T-helper 1 cell (primary cell): ENCODE measurements at regions not wholly inside any gene's neighbourhood (a gene's known extent, or its start where the extent isn't known, plus 50 kb on each side); places are given as distances from the start of the nearest gene placed in this dataset.
"Not testable (repeated sequence)": the region's sequence is repeated elsewhere in the genome, so short reads cannot be mapped to it uniquely, and the experiment has no call there.

Source experiments
- DNase-seq, 5 donors: peaks; one replicate each; pipeline ENCODE4 v3.0.0-alpha.2; 2012 to 2020

DNA sequence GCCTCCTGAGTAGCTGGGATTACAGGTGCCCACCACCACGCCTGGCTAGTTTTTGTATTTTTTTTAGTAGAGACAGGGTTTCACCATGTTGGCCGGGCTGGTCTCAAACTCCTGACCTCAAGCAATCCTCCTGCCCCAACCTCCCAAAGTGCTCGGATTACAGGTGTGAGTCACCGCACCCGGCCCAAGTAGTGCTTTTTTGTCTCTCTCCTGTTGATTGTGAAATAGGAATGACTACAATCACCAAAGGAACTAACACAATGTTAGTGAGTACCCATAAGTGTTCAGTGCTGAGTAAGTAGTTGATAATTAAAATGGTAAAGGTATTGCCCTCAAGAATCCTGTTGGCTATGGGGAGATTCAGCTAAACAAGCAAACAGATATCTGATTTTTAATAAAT lies 294.1 kb upstream of the LYZL1 start:
- DNase-seq: not testable (repeated sequence)

DNA sequence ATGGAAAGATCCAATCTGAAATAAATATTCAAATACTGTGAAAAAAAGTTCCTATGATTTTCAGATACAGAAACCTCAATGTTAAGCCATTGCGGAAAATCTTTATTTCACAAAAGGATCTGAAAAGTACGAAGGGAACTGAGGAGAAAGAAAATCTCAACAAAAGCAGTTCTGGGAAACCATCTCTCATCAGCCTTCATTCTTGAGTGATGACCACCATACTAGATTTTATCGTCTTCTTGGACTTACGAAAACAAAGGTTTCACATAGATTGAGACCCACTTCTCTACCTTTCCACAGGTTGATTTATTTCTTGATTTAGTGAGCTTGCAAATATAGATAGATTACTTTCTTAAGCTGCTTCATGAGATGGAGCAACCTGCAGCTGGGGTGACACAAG lies 293.4 kb upstream of the LYZL1 start:
- DNase-seq: no peak

DNA sequence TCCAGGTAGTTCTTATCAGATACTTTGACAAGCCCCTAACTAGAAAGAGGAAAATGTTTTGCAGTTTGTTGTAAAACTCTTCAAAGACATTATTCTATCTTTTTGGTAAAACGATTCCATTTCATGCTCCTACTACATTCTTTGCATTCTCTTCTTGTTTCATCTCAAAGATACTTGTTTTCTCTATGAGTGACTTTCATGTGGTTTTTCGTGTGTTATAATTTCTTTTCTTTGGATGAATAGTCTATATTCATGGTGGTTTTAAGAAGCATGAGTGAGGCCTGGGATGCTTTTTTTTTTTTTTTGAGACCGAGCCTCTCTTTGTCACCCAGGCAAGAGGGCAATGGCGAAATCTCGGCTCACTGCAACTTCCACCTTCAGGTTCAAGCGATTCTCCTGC lies 292.5 kb upstream of the LYZL1 start:
- no peak for DNase-seq

DNA sequence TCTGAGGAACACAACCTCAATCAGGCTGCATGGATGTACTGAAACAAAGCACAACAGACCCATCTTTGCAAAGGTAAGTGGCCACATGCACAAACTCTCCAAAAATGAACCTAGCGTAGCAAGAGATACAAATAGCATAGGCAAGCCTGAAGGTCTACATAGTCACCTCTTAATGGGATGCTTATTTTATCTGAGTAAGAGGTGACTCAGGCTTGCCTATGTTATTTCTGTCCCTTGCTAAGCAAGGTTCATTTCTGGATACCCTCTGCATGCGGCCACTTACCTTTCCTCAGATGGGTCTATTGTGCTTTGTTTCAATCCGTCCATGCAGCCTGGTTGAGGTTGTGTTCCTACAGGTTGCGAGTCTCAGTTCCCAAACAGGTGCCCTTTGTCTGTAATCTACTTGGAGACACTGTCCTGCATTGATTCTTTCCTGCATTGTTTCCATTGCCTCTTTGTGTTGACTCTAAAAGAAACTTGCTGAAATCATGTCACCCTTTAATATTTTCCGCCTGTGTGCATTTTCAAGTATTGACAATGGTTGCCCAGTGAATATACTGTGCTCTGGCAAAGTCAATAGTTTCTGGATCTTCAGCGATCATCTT lies 291.8 kb upstream of the LYZL1 start:
- DNase-seq: no peak

DNA sequence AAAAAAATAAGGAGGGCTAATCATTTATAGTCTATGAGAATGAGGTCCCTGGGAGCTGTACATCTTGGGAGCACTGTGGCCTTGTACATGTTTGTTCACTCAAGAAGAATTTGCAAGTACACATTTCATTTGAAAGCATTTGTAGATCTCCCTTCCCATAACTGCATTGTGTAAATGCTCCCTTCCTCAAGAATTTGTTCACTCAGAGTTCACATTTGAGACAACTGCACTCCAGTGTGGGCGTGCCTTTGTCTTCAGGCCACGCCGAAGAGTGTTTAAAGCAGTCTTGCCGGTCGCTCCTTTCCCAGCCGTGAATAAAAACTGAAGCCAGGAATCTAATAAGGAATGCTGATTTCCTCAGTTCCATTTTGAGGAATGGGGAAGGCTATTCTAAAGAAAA lies 291.1 kb upstream of the LYZL1 start:
- no peak for DNase-seq

DNA sequence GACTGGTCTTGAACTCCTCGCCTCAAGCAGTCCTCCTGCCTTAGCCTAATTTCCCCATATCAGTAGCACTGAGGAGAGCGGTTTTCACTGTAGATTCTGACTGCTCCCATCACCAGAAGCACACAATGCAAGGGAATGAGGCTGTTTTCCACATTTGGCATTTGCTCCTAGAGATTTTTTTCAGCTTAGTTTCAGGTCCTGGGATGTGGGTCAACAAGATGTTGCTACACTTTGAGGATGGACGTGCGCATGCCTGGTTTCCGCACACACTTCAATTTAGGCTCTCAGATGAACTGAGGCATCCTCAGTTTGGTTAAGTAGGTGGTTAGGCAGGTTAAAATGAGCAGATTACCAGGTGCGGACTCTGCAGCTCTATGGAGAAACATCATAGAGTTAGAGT lies 287.1 kb upstream of the LYZL1 start:
- no peak for DNase-seq

DNA sequence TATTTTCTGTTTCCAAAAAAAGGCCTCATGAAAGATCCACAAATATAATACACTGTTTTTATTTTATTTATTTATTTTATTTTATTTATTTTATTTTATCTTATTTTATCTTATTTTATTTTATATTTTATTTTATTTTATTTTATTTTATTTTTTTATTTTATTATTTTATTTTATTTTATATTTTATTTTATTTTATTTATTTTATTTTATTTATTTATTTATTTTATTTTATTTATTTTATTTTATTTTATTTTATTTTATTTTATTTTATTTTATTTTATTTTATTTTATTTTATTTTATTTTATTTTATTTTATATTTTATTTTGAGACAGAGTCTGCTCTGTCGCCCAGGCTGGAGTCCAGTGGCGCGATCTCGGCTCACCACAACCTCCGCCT lies 285.9 kb upstream of the LYZL1 start:
- DNase-seq: not testable (repeated sequence)

DNA sequence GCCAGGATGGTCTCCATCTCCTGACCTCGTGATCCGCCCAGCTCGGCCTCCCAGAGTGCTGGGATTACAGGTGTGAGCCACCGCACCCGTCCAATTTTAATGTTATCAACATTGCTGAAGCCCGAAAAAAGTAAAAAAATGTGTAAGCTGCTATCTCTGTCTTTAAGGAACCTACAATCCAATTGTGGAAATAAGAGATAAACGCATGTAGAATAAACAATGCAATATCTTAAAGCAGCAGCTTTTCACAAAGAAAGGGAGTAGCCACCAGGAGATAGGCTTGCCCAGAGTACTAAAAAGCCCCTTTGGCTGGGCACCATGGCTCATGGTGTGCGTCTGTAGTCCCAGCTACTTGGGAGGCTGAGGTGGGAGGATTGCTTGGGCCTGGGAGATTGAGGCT lies 282.9 kb upstream of the LYZL1 start:
- DNase-seq: no peak

DNA sequence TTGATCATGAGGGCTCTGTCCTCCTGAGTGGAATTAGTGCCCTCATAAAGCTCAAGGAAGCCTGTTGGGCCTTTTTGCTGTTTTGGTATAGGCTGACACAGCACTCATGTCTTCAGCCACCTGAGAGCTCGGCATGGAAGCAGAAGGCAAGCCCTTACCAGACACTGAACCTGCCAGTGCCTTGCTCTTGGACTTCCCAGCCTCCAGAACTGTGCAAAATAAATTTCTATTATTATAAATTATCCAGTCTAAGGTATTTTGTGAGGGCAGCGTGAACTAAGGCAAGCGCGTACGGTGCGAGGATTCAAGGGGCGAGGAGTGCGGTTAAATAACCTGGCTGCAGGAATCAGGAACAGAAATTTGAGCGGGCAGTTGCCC lies 281.5 kb upstream of the LYZL1 start:
- no peak for DNase-seq

DNA sequence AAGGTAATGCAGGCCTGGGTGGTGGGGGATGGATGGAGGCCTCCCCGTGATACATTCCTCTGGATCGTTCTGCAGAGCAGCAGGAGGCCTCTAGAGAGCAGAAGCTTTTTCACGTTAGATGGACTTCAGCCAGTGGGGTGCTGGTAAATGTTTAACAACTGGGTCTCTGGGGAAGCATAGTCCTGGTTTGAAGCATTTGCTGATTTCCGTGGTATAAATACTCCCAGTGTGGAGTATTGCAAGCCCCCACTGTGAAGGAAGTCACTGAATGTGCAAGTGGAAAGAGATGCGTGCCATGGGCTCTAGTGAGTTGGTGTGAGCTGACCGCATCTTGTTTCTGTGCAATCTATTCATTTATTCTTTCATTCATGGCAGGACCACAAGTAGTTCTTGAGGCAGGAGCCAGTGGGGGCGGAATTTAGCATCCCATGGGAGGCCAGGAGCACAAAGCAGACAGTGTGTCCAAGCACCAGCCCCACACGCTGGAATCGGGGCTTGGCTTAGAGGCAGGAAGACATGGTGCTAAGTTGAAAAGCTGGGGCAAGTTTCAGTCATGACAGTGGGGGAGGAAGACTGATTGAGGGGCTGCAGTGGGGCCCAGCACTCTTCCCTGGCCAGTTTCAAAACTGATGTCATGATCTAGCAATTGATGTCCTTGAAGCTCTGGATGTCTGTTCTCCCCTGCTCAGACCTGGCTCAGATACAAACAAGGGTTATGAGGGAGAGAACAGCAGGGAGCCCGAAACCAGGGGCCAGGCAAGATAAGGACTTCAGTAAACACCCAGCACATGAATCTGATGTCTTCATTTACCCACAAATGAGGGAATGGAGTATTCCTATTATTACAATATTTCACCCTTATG lies 280.9 kb upstream of the LYZL1 start:
- no peak for DNase-seq

DNA sequence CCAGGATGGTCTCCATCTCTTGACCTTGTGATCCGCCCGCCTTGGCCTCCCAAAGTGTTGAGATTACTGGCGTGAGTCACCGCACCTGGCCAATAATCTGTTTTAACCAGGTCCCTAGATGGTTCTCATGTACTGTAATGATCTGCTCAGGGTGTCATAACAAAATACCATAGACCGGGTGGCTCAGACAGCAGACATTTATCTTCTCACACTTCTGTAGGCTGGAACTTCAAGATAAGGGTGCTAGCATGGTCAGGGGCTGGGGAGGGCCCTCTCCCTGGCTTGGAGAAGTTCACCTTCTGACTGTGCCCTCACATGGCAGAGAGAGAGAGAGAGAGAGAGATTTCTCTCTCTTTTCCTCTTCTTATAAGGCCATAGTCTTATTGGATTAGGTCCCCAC lies 279.4 kb upstream of the LYZL1 start:
- DNase-seq: no peak

DNA sequence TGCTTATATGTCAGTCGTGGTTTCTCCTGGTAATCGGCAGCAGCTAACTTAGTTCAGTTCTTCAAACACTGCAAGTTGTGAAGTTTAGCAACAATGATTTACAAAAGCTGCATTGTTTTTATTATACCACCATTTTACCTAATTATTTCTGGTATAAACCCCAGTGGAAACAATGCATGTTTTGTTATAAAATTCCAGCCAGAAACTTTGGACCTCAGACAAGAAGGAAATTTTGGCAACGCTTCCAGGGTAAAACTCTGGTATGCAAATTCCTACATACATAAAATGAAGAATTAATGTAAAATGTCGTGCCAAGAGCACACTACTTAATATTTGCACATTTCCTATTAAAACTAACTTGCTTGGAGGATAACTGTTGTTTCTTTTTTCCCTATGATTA lies 277.4 kb upstream of the LYZL1 start:
- DNase-seq: no peak

DNA sequence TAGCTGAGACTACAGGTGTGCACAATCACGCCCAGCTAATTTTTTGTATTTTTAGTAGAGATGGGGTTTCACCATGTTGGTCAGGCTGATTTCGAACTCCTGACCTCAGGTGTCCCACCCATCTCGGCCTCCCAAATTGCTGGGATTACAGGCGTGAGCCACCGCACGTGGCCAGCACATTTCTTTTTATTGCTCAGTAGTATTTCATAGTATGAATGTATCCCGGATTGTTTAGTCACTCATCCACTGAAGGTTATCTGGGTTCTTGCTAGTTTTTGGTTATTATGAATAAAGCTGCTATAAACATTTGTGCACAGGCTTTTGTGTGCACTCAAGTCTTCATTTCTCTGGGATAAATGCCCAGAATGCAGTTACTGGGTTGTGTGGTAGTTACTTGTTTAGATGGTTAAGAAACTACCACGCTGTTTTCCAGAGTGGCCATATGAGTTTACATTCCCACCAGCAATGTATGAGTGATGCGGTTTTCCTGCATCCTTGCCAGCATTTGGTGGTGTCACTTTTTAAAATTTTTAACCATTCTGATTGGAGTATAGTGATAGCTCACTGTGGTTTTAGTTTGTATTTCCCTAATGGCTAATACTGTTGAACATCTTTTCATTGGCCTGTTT lies 275.8 kb upstream of the LYZL1 start:
- no peak for DNase-seq

DNA sequence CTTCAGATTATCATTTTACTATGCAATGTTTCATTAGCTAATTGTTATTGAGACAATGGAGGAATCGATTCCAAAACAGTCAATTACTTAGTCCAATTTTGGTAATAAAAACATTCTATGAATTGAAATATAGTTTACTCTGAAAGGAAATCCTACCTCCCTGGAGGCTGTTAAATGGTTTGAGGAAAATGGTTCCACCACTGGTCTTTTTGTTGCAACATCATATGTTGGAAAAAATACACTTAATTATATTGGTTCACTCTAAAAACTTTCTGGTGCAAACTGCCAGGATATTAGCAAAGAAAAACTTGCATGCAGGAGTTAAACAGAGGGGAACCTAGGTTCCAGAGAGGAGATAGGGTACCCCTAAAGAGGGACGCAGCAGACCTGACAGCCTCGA lies 267.3 kb upstream of the LYZL1 start:
- DNase-seq: no peak

DNA sequence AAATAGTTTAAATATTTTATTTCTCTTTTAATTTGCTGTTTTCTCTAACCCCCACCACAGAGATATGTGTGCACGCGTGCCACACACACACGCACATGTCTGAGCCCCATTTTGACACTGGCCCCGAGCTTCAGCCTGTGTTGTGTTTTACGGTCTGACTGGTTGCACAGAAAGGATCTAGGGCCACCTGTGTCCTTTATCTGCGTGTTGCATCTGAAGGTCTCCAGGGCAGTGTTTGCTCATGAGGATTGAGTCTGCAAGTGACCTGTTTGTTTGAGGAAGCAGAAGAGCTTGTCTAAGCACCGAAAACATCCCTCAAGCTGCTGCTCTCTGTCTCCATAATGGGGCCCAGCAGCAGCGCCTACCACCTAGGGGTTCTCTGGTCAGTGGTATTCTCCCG lies 266.4 kb upstream of the LYZL1 start:
- no peak for DNase-seq

DNA sequence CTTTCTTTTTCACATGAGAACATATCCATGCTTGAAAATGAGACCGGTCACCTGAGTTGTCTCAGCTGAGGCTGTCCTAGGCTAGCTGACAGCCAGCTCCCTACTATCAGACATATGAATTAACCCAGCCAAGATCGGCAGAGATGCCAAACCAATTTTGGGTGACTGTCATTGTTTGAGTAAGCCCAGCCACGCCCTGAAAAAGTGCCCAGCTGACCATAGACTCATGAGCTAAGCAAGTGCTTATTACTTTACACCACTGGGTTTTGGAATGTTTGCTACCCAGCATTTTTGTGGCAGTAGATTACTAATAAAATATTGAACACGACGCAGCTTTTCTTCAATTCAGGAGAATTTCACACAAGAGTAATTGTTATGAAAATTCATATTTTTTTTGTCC lies 265.2 kb upstream of the LYZL1 start:
- no peak for DNase-seq

DNA sequence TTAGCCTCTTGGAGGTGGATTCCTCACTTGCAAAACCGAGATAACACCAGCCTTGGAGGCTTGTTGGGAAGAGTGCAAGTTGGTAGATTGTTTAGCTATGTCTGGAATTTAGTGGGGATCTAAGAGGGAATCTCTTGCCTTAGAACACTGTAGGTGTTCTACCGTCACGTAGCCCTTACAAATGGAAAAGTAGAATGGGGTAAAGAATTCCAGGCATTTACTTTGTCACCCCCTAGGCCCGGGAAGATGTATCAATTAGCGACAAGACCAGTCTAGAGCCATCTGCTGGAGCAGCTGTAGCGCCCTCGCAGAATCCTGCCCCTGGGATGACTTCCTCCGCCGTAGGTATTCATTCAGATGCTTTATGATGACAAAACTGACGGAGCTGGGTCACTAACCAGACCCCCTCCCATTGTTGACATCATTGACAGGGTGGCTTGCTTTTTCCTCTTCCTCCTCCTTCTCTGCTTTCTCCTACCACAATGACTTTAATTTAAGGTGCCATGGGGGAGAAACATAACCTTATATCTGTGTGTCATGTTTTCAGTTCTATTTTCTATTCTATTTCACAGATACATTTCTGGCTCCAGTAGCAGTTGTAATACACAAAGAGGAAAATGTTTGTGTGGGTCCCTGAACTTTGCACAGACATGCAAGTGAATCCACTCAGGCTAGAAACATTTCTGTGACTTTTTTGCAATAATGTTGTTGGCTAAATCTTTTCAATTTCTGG lies 262.6 kb upstream of the LYZL1 start:
- DNase-seq: no peak

DNA sequence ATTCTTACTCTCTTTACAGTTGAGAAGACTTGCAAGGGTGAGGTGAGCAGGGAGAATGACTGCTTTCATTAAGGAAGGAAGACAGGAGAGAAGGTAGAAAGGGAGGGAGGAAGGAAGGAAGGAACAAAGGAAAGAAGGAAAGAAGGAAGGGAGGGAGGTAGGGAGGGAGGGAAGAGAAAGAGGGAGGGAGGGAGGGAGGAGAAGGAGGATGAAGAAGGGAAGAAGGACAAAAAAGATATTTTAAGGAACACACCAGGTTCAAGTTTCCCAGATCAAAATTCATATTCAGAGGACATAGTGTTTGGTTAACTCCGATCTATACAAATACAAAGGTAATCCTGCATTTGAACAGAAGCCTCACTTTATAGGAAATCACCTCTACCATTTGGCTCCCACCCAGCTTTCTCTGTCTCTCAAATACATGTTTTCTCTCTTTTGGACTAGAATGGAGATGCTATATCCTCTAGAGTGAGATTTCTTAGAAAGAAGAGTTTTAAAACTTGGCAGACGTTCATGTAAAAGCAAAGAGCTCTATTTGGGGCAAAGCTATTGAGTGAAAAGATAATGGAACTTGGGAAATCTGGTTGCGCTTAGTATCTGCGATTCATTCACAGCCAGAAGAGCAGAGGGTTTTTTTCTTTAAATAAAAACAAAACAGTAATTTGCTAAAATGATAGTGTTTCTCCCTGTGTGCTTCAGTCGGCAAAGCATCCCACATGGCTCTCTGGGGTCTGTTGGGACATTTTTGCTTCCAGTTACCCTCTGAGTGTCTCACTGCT lies 261.9 kb upstream of the LYZL1 start:
- no peak for DNase-seq

DNA sequence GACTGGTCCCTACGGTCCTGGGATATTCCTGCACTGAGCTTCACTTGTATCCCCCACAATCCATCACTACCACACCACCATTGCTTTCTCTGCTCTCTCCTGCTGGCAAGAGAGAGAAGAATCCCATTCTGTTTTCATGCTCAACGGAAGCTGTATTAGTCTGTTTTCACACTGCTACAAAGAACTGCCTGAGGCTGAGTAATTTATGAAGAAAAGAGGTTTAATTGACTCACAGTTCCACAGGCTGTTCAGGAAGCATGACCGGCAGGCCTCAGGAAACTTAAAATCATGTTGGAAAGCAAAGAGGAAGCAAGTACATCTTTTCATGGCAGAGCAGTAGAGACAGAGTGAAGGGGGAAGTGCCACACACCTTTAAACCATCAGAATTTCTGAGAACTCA lies 260.4 kb upstream of the LYZL1 start:
- DNase-seq: no peak

DNA sequence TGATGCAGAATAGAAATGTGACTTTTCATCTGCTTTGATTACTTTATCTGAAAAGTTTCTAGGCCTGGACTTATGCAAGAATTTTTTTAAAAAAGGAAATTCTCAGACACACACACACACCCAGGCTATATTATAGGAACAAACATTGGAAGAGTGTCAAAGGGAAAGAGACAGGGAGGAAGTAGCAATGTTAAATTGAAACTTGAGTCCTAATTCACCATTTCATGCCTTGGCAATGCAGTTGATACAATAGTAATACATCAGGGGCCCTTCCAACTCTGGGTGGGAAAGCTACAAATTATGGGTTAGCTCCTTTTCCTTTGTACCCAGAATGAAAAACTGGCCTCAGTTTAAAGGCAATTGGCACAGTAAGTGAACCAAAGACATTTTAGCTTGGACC lies 258.0 kb upstream of the LYZL1 start:
- no peak for DNase-seq

DNA sequence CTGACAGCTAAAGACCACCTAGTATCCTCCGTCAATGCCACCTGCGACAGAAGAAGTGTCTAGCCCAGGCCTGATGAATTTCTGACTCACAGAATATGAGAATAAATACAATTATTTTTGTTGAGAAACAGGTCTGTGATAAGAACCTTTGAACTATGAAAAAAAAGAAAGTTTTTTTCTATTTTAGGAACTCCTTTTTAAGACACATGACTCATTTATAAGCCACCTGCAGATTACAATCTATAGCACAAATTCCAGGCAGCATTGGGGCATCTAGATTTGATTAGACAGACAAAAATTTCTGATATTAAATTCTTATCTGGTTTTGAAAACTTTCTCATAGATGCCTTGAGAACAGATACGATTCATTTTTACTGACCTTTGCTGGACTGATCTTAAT lies 256.7 kb upstream of the LYZL1 start:
- DNase-seq: no peak

DNA sequence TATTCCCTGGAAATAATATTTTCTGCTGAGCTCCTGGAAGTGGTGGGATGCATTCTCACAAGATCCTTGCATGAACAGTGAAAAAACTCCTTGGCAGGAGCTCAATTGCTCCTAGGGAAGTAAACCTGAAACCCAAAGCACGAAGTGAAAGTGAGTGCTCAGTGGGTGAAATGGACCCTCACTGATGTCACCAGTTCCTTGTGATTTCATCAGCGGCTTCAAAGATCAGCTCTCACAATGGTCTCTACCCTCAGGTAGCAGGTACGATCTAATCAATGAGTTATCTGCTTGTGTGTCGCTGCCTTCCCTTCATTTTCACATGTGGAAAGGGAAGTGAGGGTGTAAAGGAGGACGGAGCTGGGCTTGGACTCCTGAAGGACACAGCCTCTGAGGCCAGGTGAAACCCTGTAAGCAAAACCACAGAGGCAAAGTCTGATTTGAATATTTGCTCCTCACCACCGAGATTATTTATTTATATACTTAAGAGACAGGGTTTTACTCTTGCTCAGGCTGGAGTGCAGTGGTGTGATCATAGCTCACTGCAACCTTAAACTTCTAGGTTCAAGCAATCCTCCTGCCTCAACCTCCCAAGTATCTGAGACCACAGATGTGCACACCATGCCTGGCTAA lies 255.4 kb upstream of the LYZL1 start:
- no peak for DNase-seq
